ENCODE measurements at regions not wholly inside any gene's neighbourhood (a gene's known extent, or its start where the extent isn't known, plus 50 kb on each side); places are given as distances from the start of the nearest gene placed in this dataset.

DNA sequence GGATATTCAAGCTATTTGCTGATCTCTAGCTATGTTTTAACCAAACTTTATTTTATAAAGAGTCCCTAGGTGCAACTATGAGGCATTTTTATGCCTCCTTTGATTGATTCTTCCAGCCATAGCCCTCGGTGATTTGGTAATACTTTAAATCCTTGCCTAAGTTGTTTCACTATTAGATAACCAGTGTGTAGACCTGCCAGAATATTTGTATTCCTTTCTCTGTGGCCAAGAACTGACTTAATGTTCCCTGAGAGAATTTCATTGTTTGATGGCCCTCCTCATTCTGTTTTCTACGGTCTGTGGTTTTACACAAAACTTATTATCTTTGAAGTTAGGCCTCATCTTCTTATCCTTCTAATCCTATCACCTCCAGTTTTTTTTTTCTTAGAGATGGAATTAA is 109.7 kb upstream of the MDGA2 start:
- WGBS (ENCODE audit: insufficient coverage, low coverage, low lambda C conversion rate, missing lambda C conversion rate), result 55% methylated on average over 2 of the region's 2 CpGs
- ATAC-seq, result no peak
- Histone ChIP-seq H3K4me1 (no peaks in the 10 kb centered on the region), H3K27ac (no peak overlapping the region), H3K9me3 (no peaks in the 10 kb centered on the region), H3K27me3 (no peaks in the 10 kb centered on the region), H3K4me3 (no peak overlapping the region), H3K36me3 (no peaks in the 10 kb centered on the region)
- no peak for DNase-seq
- intact Hi-C loops (cut with DNase I), result no loop called here
- TF ChIP-seq, protein P1, sequence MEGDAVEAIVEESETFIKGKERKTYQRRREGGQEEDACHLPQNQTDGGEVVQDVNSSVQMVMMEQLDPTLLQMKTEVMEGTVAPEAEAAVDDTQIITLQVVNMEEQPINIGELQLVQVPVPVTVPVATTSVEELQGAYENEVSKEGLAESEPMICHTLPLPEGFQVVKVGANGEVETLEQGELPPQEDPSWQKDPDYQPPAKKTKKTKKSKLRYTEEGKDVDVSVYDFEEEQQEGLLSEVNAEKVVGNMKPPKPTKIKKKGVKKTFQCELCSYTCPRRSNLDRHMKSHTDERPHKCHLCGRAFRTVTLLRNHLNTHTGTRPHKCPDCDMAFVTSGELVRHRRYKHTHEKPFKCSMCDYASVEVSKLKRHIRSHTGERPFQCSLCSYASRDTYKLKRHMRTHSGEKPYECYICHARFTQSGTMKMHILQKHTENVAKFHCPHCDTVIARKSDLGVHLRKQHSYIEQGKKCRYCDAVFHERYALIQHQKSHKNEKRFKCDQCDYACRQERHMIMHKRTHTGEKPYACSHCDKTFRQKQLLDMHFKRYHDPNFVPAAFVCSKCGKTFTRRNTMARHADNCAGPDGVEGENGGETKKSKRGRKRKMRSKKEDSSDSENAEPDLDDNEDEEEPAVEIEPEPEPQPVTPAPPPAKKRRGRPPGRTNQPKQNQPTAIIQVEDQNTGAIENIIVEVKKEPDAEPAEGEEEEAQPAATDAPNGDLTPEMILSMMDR (IDR thresholded peaks at IDR 0.05), result no peak
- no peak for TF ChIP-seq POLR2A (IDR thresholded peaks at IDR 0.05)

DNA sequence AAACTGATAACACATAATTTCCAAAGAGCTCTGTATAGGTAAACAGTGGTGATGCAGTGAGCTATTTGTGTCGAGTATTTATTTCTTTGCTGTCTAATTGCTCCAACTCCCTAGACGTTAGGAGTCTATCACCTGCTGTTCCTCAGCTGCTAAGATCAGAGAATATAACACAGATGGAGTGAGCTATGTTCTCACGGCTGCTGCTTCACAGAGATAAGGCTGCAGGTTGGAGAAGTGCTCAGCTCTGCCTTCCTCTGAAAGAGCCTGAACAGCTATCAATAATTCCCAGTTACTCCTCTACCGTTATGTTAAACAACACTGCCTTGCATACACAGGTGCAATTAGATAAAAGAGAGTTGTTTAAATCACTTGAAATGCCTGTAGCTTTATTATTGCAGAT is 103.2 kb upstream of the MDGA2 start:
- no peak for DNase-seq
- WGBS (ENCODE audit: insufficient coverage, low coverage, low lambda C conversion rate, missing lambda C conversion rate), result 7% methylated on average over 4 of the region's 4 CpGs
- intact Hi-C loops (cut with DNase I), result no loop called here
- Histone ChIP-seq H3K27me3 (no peaks in the 10 kb centered on the region), H3K36me3 (no peaks in the 10 kb centered on the region), H3K4me3 (no peak overlapping the region), H3K27ac (no peak overlapping the region), H3K4me1 (no peaks in the 10 kb centered on the region), H3K9me3 (no peaks in the 10 kb centered on the region)
- no peak for TF ChIP-seq POLR2A (IDR thresholded peaks at IDR 0.05)
- TF ChIP-seq, protein P1 (IDR thresholded peaks at IDR 0.05), result no peak
- ATAC-seq, result no peak

DNA sequence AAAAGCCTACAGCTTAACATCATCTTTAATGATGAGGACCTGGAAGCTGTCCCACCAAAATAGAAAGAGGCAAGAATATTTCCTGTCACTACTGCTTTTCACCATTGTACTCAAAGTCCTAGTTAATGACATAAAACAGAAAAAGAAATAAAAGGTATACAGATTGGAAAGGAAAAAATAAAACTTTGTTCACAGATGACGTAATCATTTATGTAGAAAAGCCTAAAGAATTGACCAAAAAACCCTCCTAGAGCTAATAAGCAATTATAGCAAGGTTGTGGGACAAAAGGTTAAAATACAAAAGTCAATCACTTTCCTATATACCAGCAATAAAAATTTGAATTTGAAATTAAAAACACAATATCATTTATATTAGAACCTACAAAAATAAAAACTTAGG is 97.2 kb upstream of the MDGA2 start:
- no peak for TF ChIP-seq POLR2A (IDR thresholded peaks at IDR 0.05)
- TF ChIP-seq, protein P1 (IDR thresholded peaks at IDR 0.05), result no peak
- Histone ChIP-seq H3K27me3 (no peaks in the 10 kb centered on the region), H3K27ac (no peak overlapping the region), H3K4me1 (no peaks in the 10 kb centered on the region), H3K9me3 (no peaks in the 10 kb centered on the region), H3K36me3 (no peaks in the 10 kb centered on the region), H3K4me3 (no peak overlapping the region)
- 47% methylated on average over 1 of the region's 1 CpG for WGBS (ENCODE audit: insufficient coverage, low coverage, low lambda C conversion rate, missing lambda C conversion rate)
- intact Hi-C loops (cut with DNase I), result no loop called here
- DNase-seq, result no peak
- ATAC-seq, result no peak

DNA sequence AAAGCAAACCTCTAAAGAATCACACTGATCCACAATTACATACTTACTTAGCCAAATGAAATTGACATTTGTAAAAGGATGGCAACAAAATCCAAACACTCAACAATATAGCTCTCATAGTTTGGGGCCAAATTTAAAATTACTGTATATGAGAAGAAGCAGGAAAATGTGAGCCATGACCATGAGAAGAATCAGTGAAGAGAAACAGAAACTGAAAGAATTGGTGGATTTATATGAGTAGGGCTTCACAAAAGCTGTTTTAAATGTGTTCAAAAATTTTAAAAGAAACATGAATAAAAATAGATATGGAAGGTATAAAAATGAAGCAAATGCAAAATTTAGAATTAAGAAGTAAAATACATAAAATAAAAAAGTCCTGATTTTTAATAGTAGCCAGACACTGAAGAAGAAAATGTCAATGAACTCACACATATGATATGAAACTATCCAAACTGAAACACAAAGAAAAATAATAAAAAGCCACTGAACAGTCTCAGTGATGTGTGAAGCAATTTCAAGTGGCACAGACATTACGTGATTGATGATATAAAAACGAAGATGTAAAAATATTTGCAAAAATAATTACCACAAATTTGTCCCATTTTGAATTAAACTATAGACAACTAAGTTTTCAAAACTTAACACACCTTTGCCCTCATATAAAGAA is 87.9 kb upstream of the MDGA2 start:
- Histone ChIP-seq H3K4me1 (no peaks in the 10 kb centered on the region), H3K27me3 (no peaks in the 10 kb centered on the region), H3K4me3 (no peak overlapping the region), H3K36me3 (no peaks in the 10 kb centered on the region), H3K27ac (no peak overlapping the region), H3K9me3 (no peaks in the 10 kb centered on the region)
- DNase-seq (no peak), ATAC-seq (no peak)
- no peak for TF ChIP-seq POLR2A (IDR thresholded peaks at IDR 0.05)
- TF ChIP-seq, protein P1 (IDR thresholded peaks at IDR 0.05), result no peak
- WGBS (ENCODE audit: insufficient coverage, low coverage, low lambda C conversion rate, missing lambda C conversion rate), result 68% methylated on average over 2 of the region's 2 CpGs
- intact Hi-C loops (cut with DNase I), result no loop called here

DNA sequence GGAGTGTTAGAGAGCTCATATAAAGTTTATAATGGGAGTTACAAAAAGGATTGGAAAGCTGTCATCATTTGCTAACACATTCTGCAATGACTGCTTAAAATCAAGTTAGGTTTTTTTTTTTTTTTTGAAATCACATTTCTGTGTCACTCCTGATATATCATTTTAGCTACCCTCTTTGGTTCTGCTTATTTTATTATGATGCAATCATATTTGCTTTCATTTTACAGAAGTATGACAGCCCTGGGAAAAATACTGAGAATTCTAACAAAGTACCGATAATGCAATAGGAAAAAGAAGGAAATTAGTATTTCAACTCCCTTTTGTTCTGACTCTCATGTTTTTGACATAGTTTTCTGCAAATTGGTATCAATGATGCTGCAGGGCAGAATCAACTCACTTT is 71.6 kb upstream of the MDGA2 start:
- no peak for ATAC-seq

More for the DNA sequence above, 71.6 kb upstream of the MDGA2 start:
- Histone ChIP-seq H3K4me3 (no peak overlapping the region), H3K27ac (no peak overlapping the region), H3K27me3 (no peaks in the 10 kb centered on the region), H3K36me3 (no peaks in the 10 kb centered on the region), H3K4me1 (no peaks in the 10 kb centered on the region), H3K9me3 (no peaks in the 10 kb centered on the region)
- TF ChIP-seq, protein P1 (IDR thresholded peaks at IDR 0.05), result no peak
- no peak for TF ChIP-seq POLR2A (IDR thresholded peaks at IDR 0.05)
- intact Hi-C loops (cut with DNase I), result no loop called here
- DNase-seq, result no peak
- 75% methylated on average over 1 of the region's 1 CpG for WGBS (ENCODE audit: insufficient coverage, low coverage, low lambda C conversion rate, missing lambda C conversion rate)
